Tibial nerve (tissue), 4 donors: ENCODE measurements at regions not wholly inside any gene's neighbourhood (a gene's known extent, or its start where the extent isn't known, plus 50 kb on each side); places are given as distances from the start of the nearest gene placed in this dataset. TPM values are rescaled to one million over a fixed set of nuclear protein-coding genes. Genes with fewer than 3 reads are reported as not detected.

Experiments
- DNase-seq, 2 donors: peaks; one replicate each; pipeline ENCODE4 v3.0.0-alpha.2; 2019; ENCODE audit warnings: low spot score in 2 of 2
- H3K27ac ChIP-seq, 4 donors: fragments of 200-600 bp; sonication (generic) in 3 of 4; one replicate each; pipeline ENCODE4 v1.5.1; 2017 to 2019; ENCODE audit warnings: mild to moderate bottlenecking in 1 of 4
- H3K27me3 ChIP-seq, 2 donors: fragments of 200-600 bp; sonication (generic) in 1 of 2; one replicate each; pipeline versions ENCODE4 v1.5.1 to v1.6.0; 2017 to 2019
- H3K36me3 ChIP-seq, 3 donors: fragments of 200-600 bp; sonication (generic); one replicate each; pipeline ENCODE4 v1.5.1; 2018 to 2019
- H3K4me1 ChIP-seq, 4 donors: fragments of 200-600 bp; sonication (generic) in 3 of 4; one replicate each; pipeline ENCODE4 v1.5.1; 2017 to 2019
- H3K4me3 ChIP-seq, 4 donors: fragments of 200-600 bp; sonication (generic) in 3 of 4; one replicate each; pipeline ENCODE4 v1.5.1; 2017 to 2019; ENCODE audit warnings: mild to moderate bottlenecking in 1 of 4, moderate library complexity in 1 of 4
- H3K9me3 ChIP-seq, 4 donors: fragments of 200-600 bp; sonication (generic) in 3 of 4; one replicate each; pipeline ENCODE4 v1.5.1; 2017 to 2019
- EP300 ChIP-seq, 2 donors: sonication (generic); formaldehyde crosslinking; IDR thresholded peaks; one replicate each; pipeline ENCODE4 v1.6.1; 2017; ENCODE audit warnings: antibody characterized with exemption in 2 of 2, mild to moderate bottlenecking in 1 of 2
- POLR2A ChIP-seq, 2 donors: fragments of 450-650 bp; IDR thresholded peaks; one replicate each; pipeline ENCODE4 v1.6.1; 2017; ENCODE audit warnings: antibody characterized with exemption in 2 of 2, mild to moderate bottlenecking in 2 of 2, moderate library complexity in 2 of 2
- WGBS, 2 donors: methylation state at CpG; one replicate each; pipeline ENCODE4 v1.1.5; 2018; 5-methylcytosine and 5-hydroxymethylcytosine counted together
- small RNA-seq: library from RNA; depleted of rRNA; stranded (forward); fragments of <200 nt; gene quantifications from one replicate; pipeline ENCODE3, GENCODE V24; 2016
- TF ChIP-seq, protein P1 (sequence below), 5 experiments: fragments of 200-600 bp in 3 of 5; fragments of 450-650 bp in 2 of 5; sonication (generic) in 3 of 5; IDR thresholded peaks; one replicate each; pipeline ENCODE4 v1.5.1; 2016 to 2019; ENCODE audit warnings: antibody characterized with exemption in 5 of 5, mild to moderate bottlenecking in 3 of 5, moderate library complexity in 2 of 5

DNA sequence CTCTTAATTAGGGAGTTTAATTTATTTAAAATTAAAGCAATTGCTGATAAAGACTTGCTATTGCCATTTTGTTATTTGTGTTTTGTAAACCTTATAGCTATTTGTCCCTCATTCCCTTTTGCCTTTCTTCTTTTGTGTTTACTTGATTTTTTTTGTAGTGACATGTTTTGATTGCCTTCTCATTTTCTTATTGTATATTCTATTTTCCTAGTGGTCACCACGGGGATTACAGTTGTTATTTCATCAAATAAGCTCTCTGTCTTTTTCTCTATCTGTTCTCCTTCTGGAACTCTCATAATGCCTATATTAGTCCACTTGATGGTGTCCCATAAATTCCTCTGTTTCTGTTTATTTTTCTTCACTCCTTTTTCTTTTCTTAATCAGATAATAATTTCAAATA, 64.4 kb upstream of the FRY start:
- Histone ChIP-seq H3K4me3 (no peak overlapping the region), H3K4me1 (peaks cover 0 to 11% (median 3%) of the 10 kb centered on the region in 4 donors), H3K9me3 (no peaks in the 10 kb centered on the region), H3K27ac (no peak overlapping the region), H3K27me3 (no peaks in the 10 kb centered on the region), H3K36me3 (no peaks in the 10 kb centered on the region)
- DNase-seq: no peak
- 78 to 91% methylated on average over 1 of the region's 1 CpG for WGBS, 2 donors
- TF ChIP-seq, protein P1, sequence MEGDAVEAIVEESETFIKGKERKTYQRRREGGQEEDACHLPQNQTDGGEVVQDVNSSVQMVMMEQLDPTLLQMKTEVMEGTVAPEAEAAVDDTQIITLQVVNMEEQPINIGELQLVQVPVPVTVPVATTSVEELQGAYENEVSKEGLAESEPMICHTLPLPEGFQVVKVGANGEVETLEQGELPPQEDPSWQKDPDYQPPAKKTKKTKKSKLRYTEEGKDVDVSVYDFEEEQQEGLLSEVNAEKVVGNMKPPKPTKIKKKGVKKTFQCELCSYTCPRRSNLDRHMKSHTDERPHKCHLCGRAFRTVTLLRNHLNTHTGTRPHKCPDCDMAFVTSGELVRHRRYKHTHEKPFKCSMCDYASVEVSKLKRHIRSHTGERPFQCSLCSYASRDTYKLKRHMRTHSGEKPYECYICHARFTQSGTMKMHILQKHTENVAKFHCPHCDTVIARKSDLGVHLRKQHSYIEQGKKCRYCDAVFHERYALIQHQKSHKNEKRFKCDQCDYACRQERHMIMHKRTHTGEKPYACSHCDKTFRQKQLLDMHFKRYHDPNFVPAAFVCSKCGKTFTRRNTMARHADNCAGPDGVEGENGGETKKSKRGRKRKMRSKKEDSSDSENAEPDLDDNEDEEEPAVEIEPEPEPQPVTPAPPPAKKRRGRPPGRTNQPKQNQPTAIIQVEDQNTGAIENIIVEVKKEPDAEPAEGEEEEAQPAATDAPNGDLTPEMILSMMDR (IDR thresholded peaks at IDR 0.05): peak in 1 of 5 experiments; percentile 5
- TF ChIP-seq EP300 (IDR thresholded peaks at IDR 0.05): no peak
- TF ChIP-seq POLR2A (IDR thresholded peaks at IDR 0.05): no peak

DNA sequence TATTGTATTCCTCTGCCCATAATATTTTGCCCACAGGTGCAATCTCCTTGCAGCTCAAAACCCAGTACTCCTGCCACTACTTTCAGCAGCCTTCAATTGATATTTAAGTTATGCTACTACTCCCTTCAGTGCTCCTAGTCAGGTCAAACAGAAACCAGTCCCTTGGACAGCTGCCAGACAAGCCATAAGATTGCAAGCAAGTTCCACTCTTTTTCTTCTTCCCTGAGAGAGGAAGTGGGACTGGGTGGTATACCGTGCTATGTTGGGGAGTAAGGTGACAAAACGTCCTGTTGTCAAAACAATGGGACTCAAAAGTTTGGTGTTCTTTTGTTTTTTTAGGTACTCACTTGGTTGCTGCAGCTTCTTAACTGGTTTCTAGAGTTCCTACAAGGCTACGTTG, 63.1 kb upstream of the FRY start:
- no peaks in the 10 kb centered on the region for H3K36me3 ChIP-seq
- 60 to 82% methylated on average over 3 of the region's 3 CpGs for WGBS, 2 donors
- H3K27ac ChIP-seq: no peak overlapping the region
- no peaks in the 10 kb centered on the region for H3K9me3 ChIP-seq
- peak in 1 of 2 donors; percentile 54 for DNase-seq
- H3K4me1 ChIP-seq: peaks cover 0 to 11% (median 3%) of the 10 kb centered on the region in 4 donors
- TF ChIP-seq EP300 (IDR thresholded peaks at IDR 0.05): no peak
- H3K27me3 ChIP-seq: no peaks in the 10 kb centered on the region
- H3K4me3 ChIP-seq: no peak overlapping the region

DNA sequence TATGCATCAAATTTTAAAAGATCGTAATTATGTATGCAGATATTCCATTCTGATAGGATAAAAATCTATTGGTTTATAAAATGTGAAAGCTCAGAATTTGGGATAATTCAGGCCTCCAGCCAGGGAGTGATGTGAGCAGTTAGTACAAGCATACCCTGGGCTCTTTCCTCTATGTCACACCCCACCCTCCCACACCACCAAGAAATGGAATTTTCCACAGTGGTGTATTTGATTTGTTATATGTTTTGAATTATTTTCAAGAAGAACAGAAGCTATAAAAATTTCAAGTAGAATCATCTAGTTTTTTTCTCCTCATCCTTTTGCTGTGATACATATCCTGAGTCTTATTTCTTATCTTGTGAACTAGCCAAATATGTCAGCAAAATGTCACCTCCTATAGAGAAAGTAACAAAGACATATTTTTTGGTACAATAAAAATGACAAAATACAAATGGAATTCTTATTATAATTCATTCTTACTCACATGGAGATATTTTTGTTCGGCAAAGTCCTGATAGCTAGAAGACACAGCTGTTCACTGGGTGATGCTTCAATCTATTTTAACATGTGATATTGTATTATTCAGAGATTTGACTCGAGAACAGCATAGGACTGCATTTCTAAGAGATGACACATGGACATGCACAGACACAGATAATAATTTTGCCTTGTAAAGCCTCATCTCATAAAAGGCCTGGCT, 61.2 kb upstream of the FRY start:
- H3K36me3 ChIP-seq: no peaks in the 10 kb centered on the region
- no peak overlapping the region for H3K27ac ChIP-seq
- no peak overlapping the region for H3K4me3 ChIP-seq
- H3K9me3 ChIP-seq: no peaks in the 10 kb centered on the region
- no peak for DNase-seq
- no peak for TF ChIP-seq POLR2A (IDR thresholded peaks at IDR 0.05)
- no peak for TF ChIP-seq EP300 (IDR thresholded peaks at IDR 0.05)
- peaks cover 0 to 11% (median 3%) of the 10 kb centered on the region in 4 donors for H3K4me1 ChIP-seq
- 17 to 18% methylated on average over 3 of the region's 3 CpGs for WGBS, 2 donors
- H3K27me3 ChIP-seq: no peaks in the 10 kb centered on the region

DNA sequence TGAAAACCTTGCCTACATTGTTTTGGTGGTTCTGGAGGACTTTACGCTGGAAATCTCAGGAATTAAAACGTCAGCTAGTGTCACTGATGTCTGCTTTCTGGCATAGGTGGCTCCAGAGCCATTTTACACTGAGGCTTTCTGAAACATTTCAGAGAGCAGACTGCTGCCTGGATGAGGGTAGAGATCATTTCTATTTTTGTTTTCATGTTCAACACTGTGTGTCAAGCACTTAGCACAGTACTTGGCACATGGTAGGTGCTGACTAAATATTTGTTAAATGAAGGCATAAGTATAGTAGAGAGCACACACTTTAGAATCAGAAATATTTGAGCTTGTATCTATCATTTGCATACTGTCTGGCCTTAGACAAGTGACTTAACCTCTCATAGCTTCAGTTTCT, 59.1 kb upstream of the FRY start:
- DNase-seq: no peak
- Histone ChIP-seq H3K4me3 (no peak overlapping the region), H3K4me1 (peaks cover 0 to 8% (median 3%) of the 10 kb centered on the region in 4 donors), H3K27me3 (no peaks in the 10 kb centered on the region), H3K36me3 (no peaks in the 10 kb centered on the region), H3K9me3 (no peaks in the 10 kb centered on the region), H3K27ac (no peak overlapping the region)
- WGBS, 2 donors: 88 to 97% methylated on average over 2 of the region's 2 CpGs
- TF ChIP-seq, protein P1 (IDR thresholded peaks at IDR 0.05): no peak
- no peak for TF ChIP-seq EP300 (IDR thresholded peaks at IDR 0.05)
- TF ChIP-seq POLR2A (IDR thresholded peaks at IDR 0.05): no peak

DNA sequence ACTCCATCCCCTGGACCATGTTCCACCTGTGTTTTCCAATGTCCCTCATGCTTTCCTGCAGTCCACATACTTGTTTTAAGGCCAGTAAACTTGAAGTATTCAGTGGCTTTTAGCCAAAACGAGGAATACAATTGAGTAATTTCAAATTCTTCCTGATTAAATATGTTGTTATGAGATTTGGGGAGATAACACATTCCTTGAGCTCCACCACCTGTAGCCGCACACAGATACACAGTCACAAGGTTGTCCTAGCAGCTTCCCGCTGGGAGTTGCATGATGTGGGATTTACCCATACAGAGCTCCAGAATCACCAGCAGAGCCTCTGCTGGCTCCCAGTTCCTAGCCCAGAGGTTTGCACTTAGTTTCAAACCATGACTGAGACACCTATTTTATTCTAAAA, 53.6 kb upstream of the FRY start:
- H3K27ac ChIP-seq: no peak overlapping the region
- H3K4me1 ChIP-seq: no peaks in the 10 kb centered on the region
- DNase-seq: no peak
- no peaks in the 10 kb centered on the region for H3K36me3 ChIP-seq
- 79 to 86% methylated on average over 3 of the region's 3 CpGs for WGBS, 2 donors
- H3K9me3 ChIP-seq: no peaks in the 10 kb centered on the region
- no peak for TF ChIP-seq POLR2A (IDR thresholded peaks at IDR 0.05)
- TF ChIP-seq EP300 (IDR thresholded peaks at IDR 0.05): no peak
- TF ChIP-seq, protein P1 (IDR thresholded peaks at IDR 0.05): no peak
- no peak overlapping the region for H3K4me3 ChIP-seq
- no peaks in the 10 kb centered on the region for H3K27me3 ChIP-seq

DNA sequence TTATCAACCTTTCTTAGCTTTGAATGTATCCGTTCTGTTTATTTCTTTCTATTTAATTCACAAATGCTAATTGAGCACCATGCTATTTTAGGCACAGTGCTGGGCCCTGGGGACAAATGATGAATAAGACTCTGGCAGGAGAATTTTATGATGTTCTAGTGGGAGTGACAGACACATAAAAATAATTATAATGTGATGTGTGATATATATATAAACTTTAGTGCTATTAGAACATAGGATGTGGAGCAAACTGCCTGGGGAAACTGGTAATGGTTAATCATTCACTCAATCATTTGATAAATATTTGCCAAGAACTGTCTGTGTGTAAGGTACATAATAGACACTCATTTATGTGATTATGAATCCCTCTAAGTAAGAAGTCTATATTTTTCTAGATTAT, 50.7 kb upstream of the FRY start:
- TF ChIP-seq EP300 (IDR thresholded peaks at IDR 0.05): no peak
- TF ChIP-seq, protein P1 (IDR thresholded peaks at IDR 0.05): no peak
- TF ChIP-seq POLR2A (IDR thresholded peaks at IDR 0.05): no peak
- Histone ChIP-seq H3K27me3 (no peaks in the 10 kb centered on the region), H3K36me3 (no peaks in the 10 kb centered on the region), H3K4me3 (no peak overlapping the region), H3K4me1 (no peaks in the 10 kb centered on the region), H3K27ac (no peak overlapping the region), H3K9me3 (no peaks in the 10 kb centered on the region)
- DNase-seq: no peak
- WGBS, 2 donors: 66 to 75% methylated on average over 1 of the region's 1 CpG

Small RNAs in the stretch of these regions (small RNA-seq; reads per million reads assigned to genes)
- gene RF00017: not detected
